Stimulated activated CD4-positive, alpha-beta T cell treated with anti-CD3 and anti-CD28 coated beads, Interleukin-4, amount 100 ng/mL, for 4 hours (primary cell): ENCODE measurements at regions not wholly inside any gene's neighbourhood (a gene's known extent, or its start where the extent isn't known, plus 50 kb on each side); places are given as distances from the start of the nearest gene placed in this dataset.
"Not testable (repeated sequence)": the region's sequence is repeated elsewhere in the genome, so short reads cannot be mapped to it uniquely, and the experiment has no call there.

Experiments used
- DNase-seq, 2 experiments: peaks; one replicate each; pipeline ENCODE4 v3.0.0-alpha.2; 2020

DNA sequence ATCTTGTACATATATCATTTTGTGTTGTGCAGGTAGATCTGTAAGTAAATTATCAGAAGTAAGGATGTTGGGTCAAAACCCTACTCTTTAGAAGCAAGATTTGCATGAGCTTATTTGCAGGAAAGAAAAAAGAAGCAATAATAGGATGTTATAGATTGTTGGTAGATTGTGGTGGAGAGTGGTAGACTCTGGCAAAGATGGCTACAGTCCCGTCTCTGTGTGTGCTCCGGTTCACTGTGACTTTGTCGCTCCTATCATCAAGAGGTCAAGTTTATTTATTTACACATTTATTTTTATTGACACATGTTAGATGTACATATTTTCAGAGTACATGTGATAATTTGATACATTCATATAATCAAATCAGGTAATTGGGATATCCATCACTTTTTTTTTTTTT lies 81.0 kb upstream of the NDUFV2 start:
- DNase-seq = no peak

DNA sequence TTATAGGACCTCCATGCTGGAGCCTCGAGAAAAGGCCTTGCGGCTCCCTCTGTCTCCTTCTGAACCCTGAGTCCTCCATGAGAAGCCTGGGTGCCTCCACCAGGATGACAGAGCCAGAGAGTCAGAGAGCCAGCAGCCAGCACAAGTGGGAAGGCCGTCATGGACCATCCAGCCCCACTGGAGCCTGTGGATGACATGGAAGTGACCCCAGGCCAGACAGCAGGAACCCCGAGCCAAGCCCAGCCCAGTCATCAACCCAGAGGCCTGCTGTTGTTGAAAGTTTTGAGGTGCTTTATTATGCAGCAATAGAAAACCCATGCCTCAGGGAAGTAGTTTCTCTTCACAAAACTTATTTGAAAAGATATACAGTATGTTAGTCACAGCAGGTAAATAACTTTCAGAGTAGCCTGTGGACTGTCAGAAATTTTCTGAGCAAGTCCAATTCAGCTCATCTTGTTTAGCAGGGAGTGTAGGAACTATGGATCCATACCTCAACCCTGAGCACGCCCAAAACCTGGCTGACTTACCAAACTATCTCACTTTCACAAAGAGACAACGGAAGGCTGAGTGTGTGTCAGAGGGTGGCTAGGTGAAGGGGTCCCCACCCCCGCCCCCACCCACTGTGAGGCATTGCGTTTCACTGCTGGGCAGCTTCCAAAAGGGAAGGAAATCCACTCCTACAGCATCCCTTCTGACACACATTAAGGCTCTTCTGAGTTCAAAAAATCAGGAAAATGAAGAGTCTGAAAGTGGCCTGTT lies 79.9 kb upstream of the NDUFV2 start:
- no peak for DNase-seq

DNA sequence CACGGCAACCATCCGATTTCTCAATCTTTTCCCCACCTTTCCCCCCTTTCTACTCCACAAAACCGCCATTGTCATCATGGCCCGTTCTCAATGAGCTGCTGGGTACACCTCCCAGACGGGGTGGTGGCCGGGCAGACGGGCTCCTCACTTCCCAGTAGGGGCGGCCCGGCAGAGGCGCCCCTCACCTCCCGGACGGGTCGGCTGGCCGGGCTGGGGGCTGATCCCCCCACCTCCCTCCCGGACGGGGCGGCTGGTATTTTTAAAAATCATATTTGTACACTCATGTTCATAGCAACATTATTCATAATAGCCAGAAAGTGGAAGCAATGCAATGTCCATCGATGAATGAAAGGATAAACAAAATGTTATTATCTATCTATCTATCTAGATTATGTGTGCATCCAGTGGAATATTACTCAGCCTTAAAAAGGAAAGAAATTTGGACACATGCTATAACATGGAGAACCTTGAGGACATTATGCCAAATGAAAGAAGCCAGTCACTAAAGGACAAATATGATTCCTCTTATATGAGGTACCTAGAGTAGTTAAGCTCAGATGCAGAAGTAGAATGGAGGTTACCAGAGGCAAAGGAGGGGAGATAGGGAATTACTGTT lies 78.4 kb upstream of the NDUFV2 start:
- DNase-seq = not testable (repeated sequence)

DNA sequence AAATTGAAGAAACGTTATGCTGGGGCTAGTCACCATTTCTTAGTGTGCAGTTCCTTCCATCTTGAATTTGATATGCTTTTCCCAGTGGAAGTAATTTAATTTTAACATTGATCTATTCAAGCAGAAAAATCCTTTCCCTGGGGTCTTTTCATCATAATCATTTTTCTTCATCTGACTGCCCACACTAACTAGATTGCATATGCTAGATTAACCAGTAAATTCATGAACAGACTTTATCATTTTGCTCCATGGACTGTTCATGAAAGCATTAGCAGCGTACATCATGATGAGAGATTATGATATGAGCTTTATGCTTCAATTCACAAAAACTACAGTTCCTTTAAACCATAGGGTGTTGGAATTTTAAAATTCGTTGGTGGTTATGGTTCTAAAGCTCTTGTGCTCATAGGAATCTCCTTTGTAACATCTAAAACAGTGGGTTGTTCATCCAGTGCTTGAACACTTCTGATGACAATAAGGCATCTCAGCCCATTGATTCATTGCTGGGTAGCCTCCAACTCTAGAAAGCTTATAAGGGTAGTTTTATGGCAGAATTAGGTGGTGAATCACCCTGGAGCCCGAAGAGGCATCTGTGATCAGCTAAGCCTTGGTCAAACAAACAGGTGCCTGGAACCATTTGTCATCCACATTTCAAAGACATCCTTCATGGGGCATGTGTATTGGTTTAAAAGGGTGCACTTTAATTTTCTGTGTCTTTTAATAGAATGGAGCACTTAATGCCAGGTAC lies 77.2 kb upstream of the NDUFV2 start:
- DNase-seq = no peak

DNA sequence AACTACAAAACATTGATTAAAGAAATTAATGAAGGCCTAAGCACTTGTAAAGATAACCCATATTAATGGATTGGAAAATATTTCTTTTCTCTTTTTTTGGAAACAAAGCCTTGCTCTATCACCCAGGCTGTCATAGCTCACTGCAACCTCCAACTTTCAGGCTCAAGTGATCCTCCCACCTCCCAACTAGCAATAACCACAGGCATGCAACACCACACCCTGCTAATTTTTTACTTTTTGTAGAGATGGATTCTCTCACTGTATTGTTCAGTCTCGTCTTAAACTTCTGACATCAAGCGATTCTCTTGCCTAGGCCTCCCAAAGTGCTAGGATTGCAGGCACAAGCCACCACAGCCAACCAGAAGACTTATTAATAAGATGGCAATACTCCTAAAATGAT lies 73.4 kb upstream of the NDUFV2 start:
- DNase-seq = no peak

DNA sequence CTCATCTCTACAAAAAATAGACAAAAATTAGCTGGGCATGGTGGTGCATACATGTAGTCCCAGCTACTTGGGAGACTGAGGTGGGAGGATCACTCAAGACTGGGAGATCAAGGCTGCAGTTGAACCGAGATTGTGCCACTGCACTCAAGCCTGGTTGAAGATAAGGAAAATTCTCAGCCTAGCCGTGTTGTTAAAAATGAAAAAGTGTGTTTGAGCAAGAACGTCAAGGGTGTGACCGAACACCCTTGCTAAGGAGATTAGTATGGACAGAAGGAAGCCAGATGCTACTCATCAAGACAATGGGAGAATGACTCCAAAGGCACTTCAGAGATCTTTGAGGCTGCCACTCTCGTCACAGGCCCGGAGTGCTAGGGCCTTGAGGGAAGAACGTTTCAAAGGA lies 70.0 kb upstream of the NDUFV2 start:
- DNase-seq = no peak

DNA sequence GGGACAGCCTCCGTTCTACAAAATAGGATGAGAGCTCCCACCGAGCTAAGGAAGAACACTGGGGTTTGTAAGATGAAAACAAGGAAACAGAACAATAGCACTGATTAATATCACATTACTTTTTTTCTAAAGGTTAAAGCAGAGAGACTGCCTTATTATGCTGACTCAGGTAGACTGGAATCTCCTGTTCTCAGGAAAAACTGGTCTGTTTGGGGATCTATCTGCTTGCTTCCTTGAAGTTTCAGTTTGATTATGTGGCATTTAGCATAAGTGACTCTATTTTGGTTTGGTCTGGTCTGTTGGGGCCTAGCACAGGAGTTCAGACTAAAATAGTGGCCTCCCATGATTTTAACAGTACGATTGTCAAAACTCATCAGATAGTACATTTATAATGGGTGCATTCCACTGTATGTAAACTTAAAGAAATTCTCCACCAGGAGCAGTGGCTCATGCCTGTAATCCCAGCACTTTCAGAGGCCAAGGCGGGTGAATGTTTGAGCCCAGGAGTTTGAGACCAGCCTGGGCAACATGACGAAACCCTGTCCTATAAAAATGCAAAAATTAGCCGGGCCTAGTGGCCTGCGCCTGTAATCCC lies 64.1 kb upstream of the NDUFV2 start:
- DNase-seq = no peak

DNA sequence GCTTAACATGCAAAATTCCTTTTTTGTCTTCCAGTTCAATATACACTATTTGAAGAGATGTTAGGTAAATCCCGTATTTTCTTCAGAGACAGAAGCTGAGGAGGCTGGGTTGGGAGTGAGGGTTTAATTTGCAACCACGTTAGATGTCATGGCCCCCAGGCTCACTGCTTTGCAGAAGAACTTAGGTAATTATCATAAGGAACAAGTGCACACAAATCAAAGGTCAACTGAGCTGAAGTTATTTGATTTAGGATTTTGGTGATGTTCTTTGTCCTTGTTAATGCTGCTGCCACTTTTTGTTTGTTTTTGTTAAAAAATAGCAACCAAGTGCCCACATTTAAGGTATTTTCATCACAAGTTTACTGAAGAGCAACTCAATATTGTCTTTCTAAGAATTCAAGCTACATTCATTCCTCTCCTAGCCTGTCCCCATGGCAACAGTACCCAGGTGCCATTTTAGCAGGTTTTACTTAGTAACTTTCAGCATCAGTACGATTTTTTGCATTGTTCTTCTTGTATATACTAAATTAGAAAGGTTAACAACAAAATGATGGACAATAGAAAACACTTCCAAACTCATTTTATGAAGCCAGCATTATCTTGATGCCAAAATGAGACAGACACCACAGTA lies 62.9 kb upstream of the NDUFV2 start:
- no peak for DNase-seq

DNA sequence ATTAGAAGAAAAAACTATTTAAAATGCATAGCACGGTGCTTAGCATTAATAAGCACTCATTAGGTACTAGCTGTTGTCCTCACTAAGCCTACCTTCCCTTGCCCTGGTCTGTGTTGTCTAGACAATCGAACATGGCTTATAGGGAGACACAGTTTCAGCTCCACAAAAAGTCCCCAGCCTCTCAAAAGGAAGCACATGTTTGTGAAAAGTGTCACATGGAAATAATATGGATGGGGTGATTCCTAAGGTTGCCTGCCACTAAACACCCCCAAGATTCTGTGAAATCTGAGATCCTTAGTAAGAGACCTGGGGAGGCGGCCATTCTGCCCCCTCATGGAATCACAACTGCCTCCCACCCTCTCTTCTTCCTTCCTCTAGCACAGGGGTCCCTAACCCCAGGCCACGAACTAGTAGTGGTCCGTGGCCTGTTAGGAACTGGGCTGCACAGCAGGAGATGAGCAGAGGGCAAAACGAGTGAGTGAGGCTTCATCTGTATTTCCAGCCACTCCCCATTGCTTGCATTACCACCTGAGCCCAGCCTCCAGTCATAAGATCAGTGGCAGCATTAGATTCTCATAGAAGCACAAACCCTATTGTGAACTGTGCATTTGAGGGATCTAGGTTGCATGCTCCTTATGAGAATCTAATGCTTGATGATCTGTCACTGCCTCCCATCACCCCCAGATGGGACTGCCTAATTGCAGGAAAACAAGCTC lies 59.6 kb upstream of the NDUFV2 start:
- DNase-seq = no peak

DNA sequence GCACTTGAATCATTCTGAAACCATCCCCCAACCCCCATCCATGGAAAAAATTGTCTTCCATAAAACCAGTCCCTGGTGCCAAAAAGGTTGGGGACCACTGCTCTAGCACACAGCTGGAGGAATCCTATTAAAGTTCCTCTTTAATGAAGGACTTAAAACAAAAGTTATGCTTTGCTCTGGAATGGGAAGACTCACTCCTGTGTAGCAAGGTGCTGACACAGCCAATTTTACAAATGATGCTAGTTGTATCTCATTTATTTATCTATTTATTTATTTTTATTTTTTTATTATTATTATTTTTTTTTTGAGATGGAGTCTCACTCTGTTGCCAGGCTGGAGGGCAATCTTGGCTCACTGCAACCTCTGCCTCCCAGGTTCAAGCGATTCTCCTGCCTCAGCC lies 58.9 kb upstream of the NDUFV2 start:
- no peak for DNase-seq

DNA sequence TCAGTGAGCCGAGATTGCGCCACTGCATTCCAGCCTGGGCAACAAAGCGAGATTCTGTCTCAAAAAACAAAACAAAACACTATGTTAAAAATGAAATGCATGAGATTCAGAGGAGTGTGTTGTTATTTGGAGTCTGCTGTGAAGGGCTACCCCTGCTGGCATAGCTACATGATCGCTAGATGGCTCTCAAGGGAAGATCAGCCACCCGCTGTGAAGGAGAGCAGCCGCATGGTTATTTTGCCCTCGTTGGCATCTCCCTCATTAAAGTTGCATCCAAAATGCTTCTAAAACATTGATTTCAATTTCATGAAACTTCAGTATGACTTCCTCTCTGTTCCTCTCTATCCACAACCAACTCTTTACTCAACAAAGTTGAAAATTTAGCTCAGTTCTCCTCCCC lies 54.8 kb upstream of the NDUFV2 start:
- no peak for DNase-seq

DNA sequence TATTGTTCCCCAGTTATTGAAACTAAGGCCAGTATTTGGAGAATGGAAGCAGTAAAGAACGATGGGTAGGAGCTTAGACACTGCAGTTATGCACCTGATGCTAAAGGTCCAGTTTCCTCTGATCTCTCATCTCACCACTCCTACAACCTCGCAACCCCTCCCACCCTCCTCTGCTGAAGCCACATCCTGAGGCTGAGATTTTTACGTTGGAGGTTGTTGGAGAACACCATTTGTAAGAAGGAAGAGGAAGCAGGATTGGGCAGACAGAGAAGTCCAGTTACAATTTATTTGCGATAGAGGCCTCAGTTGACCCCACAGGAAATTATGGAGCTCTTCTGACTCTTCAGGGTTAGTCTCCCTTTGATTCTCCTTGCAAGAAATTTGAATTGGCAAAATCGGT lies 54.3 kb upstream of the NDUFV2 start:
- DNase-seq = no peak

DNA sequence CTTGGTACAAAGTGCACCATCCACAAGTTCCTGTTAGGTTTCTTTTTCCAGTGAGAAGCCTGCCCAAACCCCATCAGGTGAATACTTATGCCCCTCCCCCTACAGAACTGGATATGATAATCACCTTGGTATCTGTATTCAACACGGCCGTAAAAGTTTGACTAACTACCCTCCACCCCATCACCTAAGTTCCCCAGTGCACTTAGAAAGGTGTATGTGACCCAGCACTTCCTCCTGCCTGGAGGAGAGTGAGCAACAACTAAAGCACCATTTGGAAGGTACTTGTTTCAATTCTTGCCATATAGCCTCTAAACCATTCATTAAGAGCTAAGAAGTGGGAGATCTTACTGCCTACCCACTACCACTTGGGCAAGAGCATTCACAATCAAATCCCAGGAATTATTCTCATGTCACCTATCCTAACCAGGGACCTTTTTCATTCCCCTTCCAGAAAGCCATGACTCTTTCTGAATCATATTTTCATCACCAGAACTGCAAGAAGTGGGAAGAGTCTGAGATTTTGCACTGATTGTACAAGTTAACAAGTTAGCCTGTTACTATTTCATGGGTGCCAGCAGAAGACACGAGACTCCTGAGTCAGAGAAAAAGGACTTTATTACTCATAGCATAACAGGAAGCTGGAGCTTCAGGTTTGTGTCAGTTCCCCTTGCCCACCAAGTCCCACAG lies 53.5 kb upstream of the NDUFV2 start:
- DNase-seq = no peak

DNA sequence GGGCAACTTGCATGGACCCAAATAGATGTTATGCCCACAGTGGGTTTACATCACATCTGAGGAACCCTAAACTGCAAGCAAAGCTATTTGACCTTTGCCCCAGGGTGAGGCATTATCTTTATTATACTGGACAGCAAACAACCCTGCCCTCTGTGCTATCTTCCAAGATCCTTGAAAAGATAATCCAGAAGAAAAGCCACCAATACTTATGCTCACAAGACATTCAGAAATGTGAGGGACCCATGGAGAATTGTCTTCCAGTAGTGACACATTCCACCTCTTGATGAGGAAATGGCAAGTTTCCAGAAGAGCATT lies 53.0 kb upstream of the NDUFV2 start:
- no peak for DNase-seq

DNA sequence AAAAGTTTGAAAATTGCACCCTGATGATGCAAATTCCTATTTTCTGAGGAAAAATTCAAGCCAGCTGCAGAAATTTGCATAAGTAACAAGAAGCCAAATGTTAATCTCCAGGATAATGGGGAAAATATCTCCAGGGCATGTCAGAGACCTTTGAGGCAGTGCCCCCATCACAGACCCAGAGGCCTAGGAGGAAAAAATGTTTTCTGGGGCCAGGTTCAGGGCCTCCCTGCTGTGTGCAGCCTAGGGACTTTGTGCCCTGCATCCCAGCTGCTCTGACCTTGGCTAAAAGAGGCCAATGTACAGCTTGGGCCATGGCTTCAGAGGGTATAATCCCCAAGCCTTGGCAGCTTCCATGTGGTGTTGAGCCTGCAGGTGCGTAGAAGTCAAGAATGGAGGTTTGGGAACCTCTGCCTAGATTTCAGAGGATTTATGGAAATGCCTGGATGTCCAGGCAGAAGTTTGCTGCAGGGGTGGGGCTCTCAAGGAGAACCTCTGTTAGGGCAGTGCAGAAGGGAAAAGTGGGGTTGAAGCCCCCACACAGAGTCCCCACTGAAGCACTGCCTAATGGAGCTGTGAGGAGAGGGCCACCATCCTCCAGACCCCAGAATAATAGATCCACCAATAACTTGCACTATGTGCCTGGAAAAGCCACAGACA lies 51.7 kb upstream of the NDUFV2 start:
- not testable (repeated sequence) for DNase-seq
